Nucleus accumbens (tissue), 56 donors: ENCODE measurements at regions not wholly inside any gene's neighbourhood (a gene's known extent, or its start where the extent isn't known, plus 50 kb on each side); places are given as distances from the start of the nearest gene placed in this dataset.
"Not testable (repeated sequence)": the region's sequence is repeated elsewhere in the genome, so short reads cannot be mapped to it uniquely, and the experiment has no call there.

Experiments used
- DNase-seq, 56 donors: peaks; one replicate each; lab custom pipeline; 2025; lab: John Stamatoyannopoulos, UW

DNA sequence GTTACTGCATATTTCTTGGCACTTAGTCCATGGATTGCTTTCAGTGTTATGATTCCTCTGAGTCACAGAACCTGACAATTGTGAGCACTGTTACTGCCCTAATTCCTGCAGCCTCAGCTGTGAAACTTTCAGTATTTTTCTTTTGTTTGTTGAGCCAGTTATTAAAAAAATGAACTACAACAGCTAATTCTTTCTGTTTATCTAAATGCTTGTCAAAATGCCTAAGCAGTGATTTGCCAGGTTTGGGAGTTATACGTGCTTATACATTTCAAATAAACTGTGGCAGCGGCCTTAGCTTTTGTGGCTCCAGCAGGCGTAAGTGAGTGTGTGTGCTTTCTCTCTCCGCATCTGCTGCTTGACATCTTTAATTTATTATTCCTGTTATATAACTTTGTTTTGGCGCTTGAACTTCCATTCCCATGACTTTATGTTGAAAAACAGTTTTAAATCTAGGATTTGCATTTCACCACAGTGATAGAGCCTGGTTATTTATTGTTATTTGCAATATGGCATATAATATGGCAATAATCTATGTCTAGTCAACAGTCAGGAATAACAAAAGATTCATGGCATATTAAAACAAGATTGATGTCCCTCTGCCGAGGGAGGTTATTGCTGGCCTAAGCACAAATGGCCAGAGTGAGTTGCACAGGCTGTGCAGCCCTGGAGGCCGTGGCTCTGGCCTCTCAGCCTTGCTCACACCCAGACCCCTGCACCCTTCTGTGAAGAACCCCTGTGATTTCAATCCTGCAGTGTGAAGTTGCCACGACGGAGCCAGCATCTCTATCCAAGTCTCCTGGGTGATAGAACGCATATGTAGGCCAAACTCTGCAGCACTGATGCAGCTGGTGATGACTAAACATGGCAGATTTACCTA lies 303.4 kb downstream of the THBS2 start:
- no peak for DNase-seq

DNA sequence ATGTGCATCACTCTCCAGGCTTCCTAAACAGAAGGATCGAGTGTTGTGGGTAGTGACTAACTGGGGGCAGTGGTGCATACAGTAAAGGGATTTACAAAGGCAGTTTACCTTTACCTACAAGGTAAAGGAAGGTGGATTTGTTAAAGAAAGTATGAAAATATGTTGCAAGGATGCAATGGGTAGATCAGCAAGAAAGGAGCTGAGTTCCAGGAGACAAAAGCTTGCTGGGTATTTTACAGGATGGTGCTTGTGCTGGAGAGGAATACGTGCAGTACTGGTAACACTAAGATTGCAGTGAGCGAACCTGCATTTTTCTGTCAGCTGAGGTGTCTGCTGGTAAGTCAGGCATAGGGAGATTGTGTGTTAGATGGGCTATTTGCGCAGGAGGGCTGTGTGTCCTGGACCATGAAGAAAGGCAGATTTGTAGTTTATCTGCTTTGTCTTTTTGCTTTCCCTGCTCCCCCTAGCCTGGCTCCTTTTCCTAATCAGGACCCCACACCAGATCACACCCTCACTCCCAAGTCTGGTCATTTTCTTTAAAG lies 304.6 kb downstream of the THBS2 start:
- DNase-seq: no peak

DNA sequence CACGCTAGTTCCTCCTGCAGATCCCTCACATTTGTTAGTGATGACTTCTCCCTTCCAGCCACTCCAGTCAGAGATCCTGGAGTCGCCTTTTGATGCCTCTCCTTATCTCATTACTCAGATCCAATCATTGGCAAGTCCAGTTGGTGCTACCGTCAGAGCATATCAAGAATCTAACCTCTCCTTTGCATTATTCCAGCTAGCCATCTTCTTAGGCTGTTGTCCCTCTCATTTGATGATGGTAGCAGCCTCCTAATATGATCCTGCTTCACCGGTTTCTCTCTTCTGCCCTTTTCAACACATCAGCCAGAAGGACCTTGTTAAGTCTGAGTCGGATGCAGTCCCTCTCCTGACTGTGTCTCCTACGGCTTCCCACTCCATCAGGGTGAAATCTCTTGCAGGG lies 305.6 kb downstream of the THBS2 start:
- no peak for DNase-seq

DNA sequence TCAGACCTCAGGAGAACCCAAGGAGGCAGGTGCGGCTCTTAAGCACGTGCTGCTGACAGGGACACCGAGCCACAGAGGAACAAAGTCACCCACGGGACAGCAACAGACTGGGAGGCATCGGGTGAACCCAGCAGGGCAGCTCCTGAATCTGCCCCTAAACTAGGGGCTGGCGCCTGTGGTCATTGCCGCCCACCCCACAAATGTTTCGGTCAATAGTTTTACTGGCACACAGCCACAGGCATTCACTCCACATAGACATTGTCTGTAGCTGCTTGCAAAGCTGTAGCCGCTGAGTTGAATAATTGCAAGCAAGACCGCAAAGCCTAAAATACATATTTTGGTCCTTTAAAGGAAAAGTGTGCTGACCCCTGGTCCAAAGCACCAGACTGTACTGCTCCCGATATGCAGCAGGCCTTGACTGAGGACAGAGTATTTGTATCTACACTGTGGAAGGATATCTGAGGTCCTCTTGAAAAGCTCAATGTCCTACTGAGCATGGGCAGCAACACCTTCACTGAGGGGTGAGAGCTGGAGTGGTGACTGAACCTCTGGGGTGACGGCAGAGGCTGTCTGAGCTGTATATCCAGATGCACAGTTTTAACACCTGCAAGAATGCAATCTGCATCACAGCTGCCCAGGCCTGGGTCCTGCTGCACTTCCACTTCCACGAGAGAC lies 310.3 kb downstream of the THBS2 start:
- DNase-seq: no peak

DNA sequence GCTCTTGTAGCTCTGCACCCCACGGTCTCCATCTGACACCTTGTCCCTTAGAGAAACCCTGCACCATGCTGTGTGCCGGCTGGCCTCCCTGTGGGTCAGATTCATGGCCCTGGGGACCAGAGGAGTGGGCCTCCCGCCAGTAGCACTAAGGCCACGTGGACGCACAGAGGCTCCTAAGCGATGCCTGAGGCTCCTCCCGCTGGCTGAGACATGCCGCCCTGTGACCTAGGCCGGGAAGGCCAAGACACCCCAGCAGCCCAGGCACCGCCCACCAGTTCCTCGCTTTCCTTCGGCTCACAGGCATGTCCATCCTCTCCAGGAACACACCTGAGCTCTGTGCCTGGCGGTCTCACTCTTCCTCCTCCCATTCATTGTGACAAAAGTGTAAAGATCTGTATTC lies 311.0 kb downstream of the THBS2 start:
- no peak for DNase-seq

DNA sequence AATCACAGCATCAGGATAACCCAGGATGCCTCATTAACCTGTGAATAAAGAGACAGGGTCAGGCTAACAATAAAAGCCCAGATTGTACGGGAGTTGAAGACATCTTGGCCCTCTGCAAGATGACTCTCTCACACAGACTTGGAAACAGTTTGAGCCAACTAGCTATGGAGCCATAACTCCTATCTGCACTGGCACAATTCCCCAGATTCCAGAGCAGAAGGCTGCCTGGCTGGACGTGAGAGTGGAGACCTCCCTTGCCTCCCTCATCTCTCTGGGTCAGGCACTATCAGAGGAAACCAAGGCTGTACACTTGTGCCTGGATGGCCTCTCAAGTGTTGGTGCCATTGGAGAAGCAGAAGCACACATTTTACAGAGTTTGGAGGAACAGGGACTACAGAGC lies 312.6 kb downstream of the THBS2 start:
- DNase-seq: no peak

DNA sequence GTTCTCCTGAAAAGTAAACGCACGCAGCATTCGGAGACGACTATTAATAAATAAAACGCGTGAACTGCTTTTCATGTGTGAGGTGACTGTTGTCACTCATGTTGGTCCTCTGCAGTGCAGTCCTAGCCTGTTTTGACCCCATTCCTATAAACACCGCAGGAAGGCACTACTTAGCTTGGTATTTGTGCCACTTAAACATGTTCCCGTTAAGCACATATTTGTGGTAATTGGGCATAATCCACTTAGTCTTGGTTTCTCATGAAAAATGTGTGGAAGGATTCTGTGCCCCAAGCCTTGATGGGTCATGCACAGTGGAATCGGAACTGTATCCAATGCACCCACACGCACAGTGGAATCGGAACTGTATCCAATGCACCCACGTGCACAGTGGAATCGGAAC lies 313.9 kb downstream of the THBS2 start:
- no peak for DNase-seq

DNA sequence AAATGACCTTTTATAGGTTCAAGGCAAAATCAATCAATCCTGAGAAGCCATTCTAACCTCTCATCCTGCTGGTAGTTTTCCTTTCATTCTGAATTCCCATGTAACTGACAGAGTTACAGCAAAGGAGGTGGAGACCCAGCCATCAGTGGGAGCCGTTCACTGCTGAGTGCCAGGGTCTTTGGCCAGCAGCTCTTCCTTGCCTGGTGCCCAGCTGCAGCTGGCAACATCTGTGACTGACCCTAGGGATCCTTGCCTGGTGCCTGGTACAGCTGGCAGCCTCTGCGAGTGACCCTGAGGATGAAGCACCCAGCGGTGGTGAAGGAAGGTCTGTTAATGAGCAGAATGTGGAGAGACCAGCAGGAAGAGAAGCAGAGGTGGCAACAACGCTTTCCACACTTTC lies 314.6 kb downstream of the THBS2 start:
- no peak for DNase-seq

DNA sequence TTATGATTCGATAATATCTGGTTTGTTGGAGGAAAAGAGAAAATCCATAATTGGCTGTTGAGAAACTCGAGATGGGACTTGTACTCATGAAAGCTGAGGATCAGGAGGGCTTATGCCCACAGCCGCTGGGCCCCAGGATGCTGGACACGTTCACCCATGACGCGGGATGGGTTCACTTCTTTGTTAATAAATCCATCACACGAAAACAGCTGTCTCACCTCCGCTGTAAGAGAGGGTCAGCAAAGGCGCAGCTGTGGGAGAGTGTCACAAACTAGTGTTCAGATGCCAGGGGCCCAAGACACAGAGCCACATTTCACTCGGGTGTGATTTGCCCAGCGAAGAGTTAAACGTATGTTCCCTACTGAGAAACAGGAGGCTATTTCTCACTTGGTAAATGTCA lies 315.1 kb downstream of the THBS2 start:
- DNase-seq: no peak

DNA sequence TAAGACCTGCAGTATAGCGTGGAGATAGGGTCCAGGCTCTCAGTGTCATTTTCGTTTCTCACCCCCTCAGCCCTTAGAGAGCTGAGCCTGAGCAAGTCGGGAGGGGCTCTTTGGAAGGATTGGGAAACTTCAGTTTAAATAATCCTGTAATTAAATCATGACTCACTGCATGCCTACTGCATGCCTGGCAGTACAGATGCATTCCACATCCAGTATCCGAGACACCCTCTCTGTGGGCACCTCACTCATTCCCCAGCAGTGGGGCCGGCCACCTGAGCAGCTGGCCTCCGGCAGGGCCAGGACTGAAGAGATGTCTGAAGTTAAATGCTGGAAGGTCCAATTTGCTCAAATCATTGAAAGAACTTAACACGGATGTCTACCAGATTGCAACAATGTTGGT lies 316.6 kb downstream of the THBS2 start:
- no peak for DNase-seq

DNA sequence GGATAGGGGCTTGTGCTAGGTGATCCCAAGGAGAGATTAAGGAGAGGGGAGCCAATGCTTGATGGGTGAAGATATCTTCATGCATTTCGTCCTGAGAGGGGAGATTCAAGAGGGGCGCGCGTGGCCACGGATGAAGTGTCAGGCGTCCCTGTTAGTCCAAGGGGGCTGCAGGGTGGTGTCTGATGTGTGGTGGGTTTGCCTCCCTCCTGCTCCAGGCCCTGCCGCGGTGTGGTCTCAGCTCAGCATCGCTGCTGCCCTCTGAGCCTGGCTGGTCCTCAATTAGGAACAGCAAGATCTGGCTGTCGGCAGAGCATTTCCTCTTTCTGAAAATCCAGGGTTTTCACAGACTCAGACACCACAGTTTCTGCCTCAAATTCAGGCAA lies 318.0 kb downstream of the THBS2 start:
- DNase-seq: no peak

DNA sequence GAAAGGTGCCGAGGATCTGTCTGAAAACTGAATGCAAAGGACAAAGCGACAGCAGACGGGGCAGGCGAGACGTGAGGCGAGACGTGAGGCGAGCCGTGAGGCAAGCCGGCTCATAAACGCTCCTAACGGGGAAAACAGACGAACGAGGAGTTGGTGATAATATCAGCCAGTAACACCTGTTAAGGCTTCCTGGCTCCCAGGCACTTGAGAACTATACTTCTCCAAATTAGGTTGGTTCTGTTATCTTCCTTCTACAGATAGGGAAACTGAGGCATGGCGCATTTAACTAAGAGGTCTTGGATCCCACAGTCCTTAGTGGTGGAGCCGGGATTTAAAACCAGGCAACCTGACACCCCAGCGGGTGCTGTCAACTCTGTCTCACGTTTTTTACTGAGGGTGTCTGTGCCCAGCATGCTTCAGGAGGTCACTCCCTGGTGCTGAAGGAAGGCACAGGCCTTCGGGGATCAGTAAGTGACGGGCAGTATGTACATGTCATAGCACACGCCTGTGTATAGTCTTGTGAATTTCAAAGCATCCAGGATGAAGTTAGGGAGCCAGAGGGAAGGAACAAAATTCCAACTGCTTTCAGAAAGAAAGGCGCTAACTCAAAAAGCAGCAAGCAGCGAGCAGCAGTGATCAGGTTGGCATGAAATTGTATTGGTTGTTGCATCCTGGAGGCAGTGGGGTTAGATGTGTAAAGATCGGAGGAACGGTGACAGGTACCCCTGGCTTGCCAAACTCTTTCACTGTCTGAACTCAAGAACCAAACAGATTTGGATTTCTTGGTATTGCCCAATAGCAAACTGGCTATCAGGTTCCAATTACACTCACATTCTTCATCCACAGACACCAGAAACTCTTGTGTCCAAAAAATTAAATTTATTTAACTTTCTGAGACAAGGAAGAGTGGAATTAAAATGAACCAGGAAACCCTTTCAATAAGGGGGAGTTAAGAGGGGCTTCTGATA lies 318.7 kb downstream of the THBS2 start:
- DNase-seq: no peak

DNA sequence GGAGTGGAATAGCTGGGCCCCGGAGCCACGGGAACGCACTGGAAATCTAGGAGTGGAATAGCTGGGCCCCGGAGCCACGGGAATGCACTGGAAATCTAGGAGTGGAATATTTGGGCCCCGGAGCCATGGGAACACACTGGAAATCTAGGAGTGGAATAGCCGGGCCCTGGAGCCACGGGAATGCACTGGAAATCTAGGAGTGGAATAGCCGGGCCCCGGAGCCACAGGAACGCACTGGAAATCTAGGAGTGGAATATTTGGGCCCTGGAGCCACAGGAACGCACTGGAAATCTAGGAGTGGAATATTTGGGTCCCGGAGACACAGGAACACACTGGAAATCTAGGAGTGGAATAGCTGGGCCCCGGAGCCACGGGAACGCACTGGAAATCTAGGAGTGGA lies 321.5 kb downstream of the THBS2 start:
- DNase-seq: not testable (repeated sequence)

DNA sequence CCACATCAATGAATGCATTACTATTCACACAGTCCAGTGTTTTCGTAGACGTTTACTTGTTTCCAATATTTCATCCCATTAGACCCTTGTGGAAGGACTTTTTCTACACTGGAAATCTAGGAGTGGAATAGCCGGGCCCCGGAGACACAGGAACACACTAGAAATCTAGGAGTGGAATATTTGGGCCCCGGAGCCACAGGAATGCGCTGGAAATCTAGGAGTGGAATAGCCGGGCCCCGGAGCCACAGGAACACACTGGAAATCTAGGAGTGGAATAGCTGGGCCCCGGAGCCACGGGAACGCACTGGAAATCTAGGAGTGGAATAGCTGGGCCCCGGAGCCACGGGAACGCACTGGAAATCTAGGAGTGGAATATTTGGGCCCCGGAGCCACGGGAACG lies 322.6 kb downstream of the THBS2 start:
- DNase-seq: not testable (repeated sequence)

DNA sequence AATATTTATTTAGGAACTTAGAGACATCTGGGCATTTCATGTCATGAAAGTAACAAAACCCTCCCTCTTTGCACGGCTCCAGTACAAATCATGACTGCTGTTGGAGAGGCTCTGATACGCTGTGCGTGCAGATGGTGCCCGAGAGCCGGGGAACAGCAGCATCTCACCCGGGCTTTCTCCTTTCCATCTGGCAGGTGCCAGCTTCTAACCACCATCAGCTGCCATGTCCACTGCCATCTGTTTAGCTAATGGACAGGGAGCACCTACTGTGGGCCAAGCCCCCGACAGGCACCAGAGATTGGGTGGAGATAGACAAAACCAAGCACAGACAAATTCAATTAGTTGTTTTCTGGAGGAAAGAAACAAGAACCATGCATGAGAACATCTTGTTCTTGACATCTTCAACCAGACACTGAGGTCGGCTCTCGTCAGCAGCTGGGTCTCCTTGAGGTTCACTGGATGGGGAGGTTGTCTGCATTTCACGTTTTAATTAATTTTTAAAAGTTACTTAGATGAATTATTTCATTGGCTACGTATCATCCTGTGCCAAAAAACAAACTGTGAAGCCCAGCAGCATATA lies 323.7 kb downstream of the THBS2 start:
- DNase-seq: no peak

DNA sequence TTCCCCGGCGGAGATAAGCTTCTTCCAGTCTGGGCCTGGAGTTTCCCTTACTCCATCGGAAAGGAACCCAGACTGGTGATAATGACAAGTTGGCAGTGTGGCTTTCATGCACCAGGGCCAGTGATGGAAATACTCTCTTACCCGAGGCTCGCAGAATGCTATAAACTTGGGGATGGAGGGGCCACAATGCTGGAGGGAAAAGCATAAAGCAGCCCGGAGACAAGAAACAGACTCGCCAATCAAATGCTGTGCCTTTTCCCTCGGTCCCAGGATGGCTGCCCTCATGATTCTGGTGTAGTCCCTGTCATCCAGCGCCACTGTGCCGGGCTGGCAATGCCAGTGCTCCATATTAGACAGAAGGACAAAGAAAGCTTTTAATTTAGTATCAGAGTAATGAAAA lies 325.6 kb downstream of the THBS2 start:
- DNase-seq: no peak

DNA sequence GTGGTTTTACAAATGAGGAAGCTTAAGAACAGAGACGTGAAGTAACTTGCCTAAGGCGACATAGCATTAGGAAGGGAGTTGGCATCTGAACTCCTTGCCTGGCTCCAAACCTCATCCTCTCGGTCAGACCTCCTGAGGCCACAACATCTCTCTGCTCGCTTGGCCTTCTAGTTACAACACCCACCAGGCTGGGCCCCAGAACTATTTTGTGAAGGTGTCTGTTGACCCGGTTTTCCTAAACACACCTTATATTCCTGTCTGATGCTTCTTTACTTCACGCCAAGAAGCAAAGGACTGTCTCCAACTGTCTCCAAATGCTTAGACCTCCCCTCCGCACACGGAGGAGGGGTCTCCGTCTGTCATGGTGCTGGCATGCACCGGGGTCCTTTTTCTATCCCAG lies 326.6 kb downstream of the THBS2 start:
- DNase-seq: no peak

DNA sequence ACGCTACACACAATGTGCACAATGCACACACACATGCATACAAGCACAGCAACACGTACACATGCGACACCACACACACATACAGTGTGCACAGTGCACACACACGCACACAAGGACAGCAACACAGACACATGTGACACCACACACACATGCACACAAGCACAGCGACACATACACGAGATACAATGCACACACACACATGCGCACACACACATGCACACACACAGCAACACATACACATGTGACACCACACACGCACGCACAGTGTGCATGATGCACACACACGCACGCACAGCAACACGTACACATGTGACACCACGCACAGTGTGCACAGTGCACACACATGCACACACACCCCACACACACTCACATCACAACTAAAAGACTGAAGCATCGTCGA lies 327.3 kb downstream of the THBS2 start:
- DNase-seq: no peak

DNA sequence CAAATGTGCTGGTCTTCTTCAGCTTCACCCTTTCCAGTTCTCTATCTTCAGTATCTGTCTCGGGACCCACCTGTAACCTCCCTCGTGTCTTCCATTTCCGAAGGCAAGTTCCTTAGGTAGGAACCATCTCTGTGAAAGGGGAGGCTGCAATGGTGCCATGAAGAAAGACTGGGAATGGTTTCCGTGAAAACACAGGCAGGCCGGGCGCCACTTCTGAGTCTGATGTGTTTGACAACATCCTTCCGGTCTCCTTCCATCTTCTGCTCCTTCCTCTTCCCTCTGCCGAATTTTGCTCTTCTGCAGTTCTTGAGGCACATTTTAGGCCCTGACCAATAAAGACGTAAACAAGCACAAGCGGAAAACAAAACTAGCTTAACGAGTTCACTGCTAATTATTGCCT lies 328.0 kb downstream of the THBS2 start:
- no peak for DNase-seq

DNA sequence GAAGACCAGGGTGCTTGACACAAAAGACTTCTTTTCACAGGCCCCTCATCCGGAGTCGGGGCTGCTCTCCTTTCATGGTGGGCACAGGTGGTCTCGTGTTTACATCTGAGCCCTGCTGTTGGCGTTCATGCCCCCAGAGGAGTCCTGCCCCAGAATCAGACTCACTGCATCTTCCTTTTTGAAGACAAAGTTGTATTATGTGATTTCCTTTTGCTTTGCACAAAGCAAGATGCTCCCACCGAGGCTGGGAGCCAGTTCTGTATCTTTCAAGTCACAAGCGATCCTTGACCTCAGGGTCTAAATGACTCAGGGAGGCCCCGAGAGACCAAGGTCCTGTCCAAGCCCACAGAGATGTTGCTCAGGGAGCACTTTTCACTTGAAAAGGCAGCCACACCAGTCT lies 330.5 kb downstream of the THBS2 start:
- DNase-seq: no peak
